Prostate gland (tissue), 2 donors: ENCODE measurements at regions not wholly inside any gene's neighbourhood (a gene's known extent, or its start where the extent isn't known, plus 50 kb on each side); places are given as distances from the start of the nearest gene placed in this dataset.

Source experiments
- POLR2A ChIP-seq: fragments of 450-650 bp; IDR thresholded peaks from one replicate; pipeline ENCODE4 v1.6.1; 2016; ENCODE audit warnings: antibody characterized with exemption, mild to moderate bottlenecking
- TF ChIP-seq, protein P1 (sequence below), 4 experiments: fragments of 200-600 bp in 2 of 4; fragments of 450-650 bp in 2 of 4; sonication (generic) in 2 of 4; IDR thresholded peaks; 1 replicate in 3 of 4; 2 replicates in 1 of 4; pipeline ENCODE4 v1.5.1; 2016 to 2019; ENCODE audit warnings: antibody characterized with exemption in 4 of 4, mild to moderate bottlenecking in 2 of 4, moderate library complexity in 2 of 4

DNA sequence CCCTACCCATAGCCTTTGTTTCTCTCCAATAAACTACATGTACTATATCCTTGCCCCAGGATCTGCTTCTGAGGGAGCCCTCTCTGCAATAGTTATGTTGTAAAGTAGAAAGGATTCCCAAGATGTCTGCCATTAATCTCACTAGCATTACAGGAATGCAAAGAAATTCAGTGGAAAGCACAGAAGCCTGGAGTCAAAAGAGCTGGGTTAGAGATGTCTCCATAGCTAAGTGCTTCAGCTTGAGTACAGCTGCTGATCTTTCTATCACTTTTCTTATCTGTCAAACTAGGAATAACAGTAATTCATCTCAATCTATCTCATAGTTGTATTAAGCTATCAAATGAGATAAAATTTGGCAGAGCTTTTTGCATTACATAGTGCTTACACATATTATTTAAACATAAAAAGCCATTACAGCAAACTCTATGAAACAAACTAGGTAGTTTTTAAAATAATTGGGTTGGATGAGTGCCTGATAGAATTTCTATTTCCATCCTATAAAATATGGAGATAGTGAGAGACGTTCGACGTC is 799.5 kb upstream of the SEMA6D start:
- TF ChIP-seq, protein P1, sequence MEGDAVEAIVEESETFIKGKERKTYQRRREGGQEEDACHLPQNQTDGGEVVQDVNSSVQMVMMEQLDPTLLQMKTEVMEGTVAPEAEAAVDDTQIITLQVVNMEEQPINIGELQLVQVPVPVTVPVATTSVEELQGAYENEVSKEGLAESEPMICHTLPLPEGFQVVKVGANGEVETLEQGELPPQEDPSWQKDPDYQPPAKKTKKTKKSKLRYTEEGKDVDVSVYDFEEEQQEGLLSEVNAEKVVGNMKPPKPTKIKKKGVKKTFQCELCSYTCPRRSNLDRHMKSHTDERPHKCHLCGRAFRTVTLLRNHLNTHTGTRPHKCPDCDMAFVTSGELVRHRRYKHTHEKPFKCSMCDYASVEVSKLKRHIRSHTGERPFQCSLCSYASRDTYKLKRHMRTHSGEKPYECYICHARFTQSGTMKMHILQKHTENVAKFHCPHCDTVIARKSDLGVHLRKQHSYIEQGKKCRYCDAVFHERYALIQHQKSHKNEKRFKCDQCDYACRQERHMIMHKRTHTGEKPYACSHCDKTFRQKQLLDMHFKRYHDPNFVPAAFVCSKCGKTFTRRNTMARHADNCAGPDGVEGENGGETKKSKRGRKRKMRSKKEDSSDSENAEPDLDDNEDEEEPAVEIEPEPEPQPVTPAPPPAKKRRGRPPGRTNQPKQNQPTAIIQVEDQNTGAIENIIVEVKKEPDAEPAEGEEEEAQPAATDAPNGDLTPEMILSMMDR (IDR thresholded peaks at IDR 0.05) = no peak
- no peak for TF ChIP-seq POLR2A
